SU-DHL-6 (cell line): ENCODE measurements at regions not wholly inside any gene's neighbourhood (a gene's known extent, or its start where the extent isn't known, plus 50 kb on each side); places are given as distances from the start of the nearest gene placed in this dataset.

Experiments used
- CTCF ChIP-seq: fragments of 200-600 bp; sonication (generic); IDR thresholded peaks from one replicate; pipeline ENCODE4 v1.5.1; 2017; ENCODE audit warnings: antibody characterized with exemption, mild to moderate bottlenecking, low read length, moderate library complexity; ENCODE audit not compliant: insufficient read depth, poor library complexity, severe bottlenecking
- EZH2phosphoT487 ChIP-seq: fragments of 200-600 bp; sonication (generic), shearing (Covaris generic); conservative IDR thresholded peaks from 2 replicates; pipeline ENCODE4 v1.6.1; 2018; ENCODE audit warnings: mild to moderate bottlenecking, antibody characterized with exemption, low read length, moderate library complexity, mixed read lengths

GRCh38 chr1:5189384-5189783, 535.0 kb downstream of the AJAP1 start:
- TF ChIP-seq CTCF: no peak
- TF ChIP-seq EZH2phosphoT487: no peak
